PC-9 (cell line): ENCODE measurements at regions not wholly inside any gene's neighbourhood (a gene's known extent, or its start where the extent isn't known, plus 50 kb on each side); places are given as distances from the start of the nearest gene placed in this dataset.
"Not testable (repeated sequence)": the region's sequence is repeated elsewhere in the genome, so short reads cannot be mapped to it uniquely, and the experiment has no call there.

Experiments used
- CTCF ChIP-seq: fragments of 200-600 bp; sonication (generic); conservative IDR thresholded peaks from 2 replicates; pipeline ENCODE4 v1.6.1; 2017; ENCODE audit warnings: mixed run types, antibody characterized with exemption, mild to moderate bottlenecking, moderate library complexity
- EZH2 ChIP-seq: fragments of 200-600 bp; sonication (generic); IDR thresholded peaks from 2 replicates; pipeline ENCODE4 v1.8.0; 2017; ENCODE audit warnings: antibody characterized with exemption, low read depth

- not testable (repeated sequence) for TF ChIP-seq CTCF, EZH2
These were observed 162.8 kb upstream of the SERTAD2 start for GRCh38 chr2:64816526-64816925.
